LNCAP (cell line): ENCODE measurements at regions not wholly inside any gene's neighbourhood (a gene's known extent, or its start where the extent isn't known, plus 50 kb on each side); places are given as distances from the start of the nearest gene placed in this dataset.

Source experiments
- TF ChIP-seq, protein P1 (sequence below): fragments of 450-650 bp; IDR thresholded peaks from 2 replicates; pipeline ENCODE4 v1.5.1; 2017; ENCODE audit warnings: mild to moderate bottlenecking

GRCh38 chr1:38651669-38652068 is 207.9 kb downstream of the RRAGC start:
- TF ChIP-seq, protein P1, sequence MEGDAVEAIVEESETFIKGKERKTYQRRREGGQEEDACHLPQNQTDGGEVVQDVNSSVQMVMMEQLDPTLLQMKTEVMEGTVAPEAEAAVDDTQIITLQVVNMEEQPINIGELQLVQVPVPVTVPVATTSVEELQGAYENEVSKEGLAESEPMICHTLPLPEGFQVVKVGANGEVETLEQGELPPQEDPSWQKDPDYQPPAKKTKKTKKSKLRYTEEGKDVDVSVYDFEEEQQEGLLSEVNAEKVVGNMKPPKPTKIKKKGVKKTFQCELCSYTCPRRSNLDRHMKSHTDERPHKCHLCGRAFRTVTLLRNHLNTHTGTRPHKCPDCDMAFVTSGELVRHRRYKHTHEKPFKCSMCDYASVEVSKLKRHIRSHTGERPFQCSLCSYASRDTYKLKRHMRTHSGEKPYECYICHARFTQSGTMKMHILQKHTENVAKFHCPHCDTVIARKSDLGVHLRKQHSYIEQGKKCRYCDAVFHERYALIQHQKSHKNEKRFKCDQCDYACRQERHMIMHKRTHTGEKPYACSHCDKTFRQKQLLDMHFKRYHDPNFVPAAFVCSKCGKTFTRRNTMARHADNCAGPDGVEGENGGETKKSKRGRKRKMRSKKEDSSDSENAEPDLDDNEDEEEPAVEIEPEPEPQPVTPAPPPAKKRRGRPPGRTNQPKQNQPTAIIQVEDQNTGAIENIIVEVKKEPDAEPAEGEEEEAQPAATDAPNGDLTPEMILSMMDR = no peak

- TF ChIP-seq, protein P1 = no peak
These were observed 211.2 kb downstream of the RRAGC start for GRCh38 chr1:38648417-38648816.

DNA sequence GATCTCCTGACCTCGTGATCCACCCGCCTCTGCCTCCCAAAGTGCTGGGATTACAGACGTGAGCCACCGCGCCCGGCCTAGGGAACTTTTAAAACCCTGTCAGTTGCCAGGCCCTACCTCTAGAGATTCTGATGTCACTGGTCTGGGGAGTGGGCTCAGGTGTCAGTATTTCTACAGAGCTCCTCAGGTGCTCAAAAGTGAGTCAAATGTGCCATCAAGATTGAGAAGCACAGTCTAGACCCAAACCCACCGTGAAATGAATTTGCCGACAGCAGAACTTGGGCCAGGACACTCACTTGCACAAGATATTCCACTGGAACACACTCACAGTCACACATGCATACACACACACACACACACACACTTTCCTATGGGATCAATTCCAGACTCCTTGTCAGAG is 215.5 kb downstream of the RRAGC start:
- TF ChIP-seq, protein P1 = no peak

DNA sequence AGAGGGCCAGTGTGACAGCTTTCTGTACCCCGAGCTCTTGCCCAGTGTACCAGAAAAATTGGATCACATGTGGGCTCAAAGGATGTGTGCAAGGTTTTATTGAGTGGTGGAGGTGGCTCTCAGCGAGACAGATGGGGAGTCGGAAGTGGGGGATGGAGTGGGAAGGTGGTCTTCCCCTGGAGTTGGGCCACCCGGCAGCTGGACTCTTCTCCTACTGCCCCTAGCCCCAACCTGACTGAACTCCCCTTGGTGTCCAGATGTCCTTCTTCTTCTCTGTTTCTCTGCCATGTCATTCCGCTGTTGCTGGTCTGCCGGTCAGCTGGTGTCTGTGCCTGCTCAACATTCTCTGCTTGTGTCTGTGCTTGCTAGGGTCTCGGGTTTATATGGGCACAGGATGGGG is 217.9 kb downstream of the RRAGC start:
- TF ChIP-seq, protein P1 = no peak

GRCh38 chr1:38640371-38640770 is 219.2 kb downstream of the RRAGC start:
- TF ChIP-seq, protein P1 = no peak

DNA sequence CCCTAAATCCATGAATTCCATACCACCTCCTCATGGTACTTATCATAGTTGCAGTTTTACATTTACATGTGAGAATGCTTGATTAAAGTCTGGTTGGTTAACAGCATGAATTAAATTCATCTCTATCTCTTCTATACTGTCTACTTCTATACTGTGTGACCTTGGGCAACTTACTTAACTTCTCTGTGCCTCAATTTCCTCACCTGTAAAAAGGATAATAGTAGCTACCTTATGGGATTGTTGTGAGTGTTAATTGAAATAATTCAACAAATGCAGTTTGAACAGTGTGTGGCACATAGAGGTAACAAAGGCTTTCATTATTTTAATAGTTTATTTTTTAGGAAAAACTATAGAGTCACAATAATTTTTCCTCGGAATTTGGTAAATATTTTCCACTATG is 231.3 kb downstream of the RRAGC start:
- TF ChIP-seq, protein P1 = no peak

DNA sequence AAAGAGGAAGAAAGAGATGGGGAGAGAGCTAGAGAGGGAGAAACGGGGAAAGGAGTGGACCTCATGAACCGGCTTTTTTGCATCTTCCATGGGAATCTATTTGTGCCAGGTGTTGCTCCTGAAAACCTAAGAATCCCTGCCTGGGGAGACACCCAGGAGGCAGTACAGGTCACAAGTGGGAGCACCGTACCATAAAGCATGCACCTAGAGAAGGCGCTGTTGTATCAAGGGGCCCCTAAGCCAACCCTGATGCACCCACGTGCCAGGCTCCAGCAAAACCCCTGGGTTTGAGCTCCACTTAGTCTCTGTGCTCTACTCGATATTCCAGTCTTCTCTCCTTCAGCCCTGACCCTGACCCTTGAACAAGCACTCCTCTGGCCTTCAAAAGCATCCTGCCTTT is 233.6 kb downstream of the RRAGC start:
- TF ChIP-seq, protein P1 = no peak

DNA sequence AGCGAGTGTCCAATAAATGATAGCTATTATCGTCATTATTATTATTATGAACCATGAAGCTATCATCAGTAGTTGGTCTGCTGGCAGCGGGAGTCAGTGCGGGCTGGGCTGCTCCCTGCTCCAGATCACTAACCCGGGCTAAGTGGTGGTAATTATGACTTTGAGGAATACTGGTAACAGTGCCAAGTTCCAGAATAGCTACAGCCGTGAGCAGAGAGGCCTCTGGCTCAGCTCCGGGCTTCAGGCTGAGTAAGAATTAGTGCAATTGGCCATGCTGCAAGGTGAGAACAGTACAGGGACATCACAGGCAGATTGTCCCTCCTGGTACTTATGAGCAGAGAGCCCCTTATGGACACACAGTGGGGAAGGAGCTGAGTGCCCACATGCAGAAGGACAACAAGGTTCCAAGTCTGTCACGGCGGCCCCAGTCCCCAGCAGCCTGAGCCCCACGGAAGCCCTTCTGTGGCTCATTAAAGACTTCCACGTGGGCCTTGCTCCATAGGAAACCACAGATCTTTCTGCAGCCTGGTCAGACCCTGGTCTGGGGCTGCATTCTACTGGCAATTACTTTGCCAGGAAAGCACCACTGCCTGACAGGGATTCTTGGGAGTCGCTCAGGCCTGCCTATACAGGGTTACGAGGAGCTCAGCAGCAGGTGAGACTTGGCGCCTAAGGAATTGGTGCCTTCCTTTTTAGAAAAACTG is 235.1 kb downstream of the RRAGC start:
- TF ChIP-seq, protein P1 = no peak
